ENCODE measurements at regions not wholly inside any gene's neighbourhood (a gene's known extent, or its start where the extent isn't known, plus 50 kb on each side); places are given as distances from the start of the nearest gene placed in this dataset.

DNA sequence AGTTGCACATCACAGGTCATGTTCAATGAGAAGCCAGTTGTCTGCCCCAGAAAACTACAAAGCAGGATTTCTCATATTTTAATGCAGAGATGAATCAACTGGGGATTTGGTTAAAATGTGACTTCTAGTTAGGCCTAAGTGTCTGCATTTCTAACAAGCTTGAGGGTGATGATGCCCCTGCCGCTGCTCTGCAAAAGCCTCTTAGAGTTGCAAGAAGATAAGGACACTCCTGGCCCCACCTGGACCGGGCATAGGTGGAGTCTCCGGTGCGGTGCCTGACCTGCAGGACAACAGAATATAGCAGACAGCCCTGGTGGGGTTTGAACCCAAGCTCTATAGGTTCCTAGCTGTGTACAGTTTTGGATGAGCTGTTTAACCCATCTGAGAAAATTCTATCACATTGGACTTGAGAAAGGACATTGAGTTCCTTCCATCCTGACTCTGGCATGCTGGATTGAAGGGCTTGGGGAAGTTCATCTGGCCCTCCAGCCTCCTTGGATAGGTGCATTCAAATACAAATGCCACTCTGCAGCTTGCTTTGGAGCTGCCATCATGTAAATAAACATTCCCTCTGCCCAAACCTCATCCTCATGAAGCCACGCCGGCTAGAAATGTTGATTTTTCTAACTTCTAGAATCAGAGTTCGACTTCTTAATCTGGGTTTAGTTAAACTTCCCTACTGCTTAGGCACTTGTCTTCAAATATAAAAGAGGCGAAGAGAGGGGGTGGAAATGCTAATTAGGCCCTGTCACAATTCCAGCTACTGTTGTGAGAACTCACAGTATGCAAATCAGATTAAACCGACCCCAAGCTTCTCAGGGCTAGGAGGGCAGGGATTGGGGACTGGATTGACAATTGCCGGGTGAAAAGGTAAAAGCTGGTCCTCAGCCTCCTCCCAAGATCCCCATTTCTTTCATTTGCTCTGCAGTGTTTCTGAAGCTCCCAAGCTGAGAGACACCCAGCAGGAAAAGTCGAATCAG is 1225.6 kb downstream of the VRK1 start:
- H4K20me1 ChIP-seq, result no peaks in the 10 kb centered on the region

DNA sequence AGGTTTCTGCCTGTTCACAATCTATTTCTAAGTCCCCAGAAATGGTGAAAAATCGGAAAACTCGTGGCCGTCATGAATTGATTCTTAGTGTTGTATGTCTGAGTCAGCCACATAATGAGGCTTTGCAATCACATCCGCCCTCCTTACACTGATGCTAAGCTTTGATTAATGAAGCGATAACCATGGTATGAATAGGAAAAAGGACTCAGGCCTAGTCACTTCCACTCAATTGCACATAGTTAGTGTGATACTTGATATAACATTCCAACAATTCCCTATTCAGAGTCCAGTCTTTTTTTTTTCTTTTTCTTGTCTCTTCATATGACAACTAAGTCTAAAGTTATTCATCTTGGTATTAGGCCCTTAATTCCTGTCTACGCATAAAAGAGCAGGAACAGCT is 1231.0 kb downstream of the VRK1 start:
- H3K9ac ChIP-seq, result no peak overlapping the region
- no peaks in the 10 kb centered on the region for H4K20me1 ChIP-seq
- H3K4me3 ChIP-seq, result no peak overlapping the region
- H3K27ac ChIP-seq, result no peak overlapping the region
- H3K36me3 ChIP-seq, result no peaks in the 10 kb centered on the region
- H3K4me2 ChIP-seq, result no peak overlapping the region
- H3K27me3 ChIP-seq, result no peaks in the 10 kb centered on the region
- H3K9me3 ChIP-seq, result peaks cover 11% of the 10 kb centered on the region
- no peaks in the 10 kb centered on the region for H3K4me1 ChIP-seq
- TF ChIP-seq Cebpa-rat (IDR thresholded peaks at IDR 0.05), result no peak

More for the DNA sequence above, 1225.6 kb downstream of the VRK1 start:
- Histone ChIP-seq H3K27me3 (no peaks in the 10 kb centered on the region), H3K4me2 (no peak overlapping the region), H3K9ac (no peak overlapping the region), H3K27ac (no peak overlapping the region), H3K9me3 (no peaks in the 10 kb centered on the region), H3K36me3 (no peaks in the 10 kb centered on the region), H3K4me1 (peaks cover 11% of the 10 kb centered on the region; the same call in 1 of the 2 replicates), H3K4me3 (no peak overlapping the region)
- no peak for TF ChIP-seq Cebpa-rat (IDR thresholded peaks at IDR 0.05)

DNA sequence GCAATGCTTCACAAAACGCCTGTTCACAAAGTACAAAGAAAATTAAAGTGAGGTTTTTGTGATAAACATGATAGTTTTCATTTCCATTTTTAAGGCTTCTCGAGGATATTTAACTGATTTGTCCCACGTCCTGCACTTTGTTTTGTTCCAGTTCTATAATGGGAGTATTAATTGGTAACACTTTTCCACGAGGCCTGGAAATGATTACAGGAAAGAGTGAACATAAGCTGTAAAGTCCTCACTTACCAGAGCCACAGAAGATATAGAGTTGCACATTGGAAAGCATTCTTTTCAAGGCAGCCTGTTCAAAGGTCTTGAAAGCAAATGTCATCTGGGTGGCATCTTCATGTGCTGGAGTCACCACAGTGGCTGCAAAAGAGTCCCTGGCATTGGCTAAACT is 1236.6 kb downstream of the BCL11B start:
- H3K27ac ChIP-seq, result no peak overlapping the region
- H3K4me1 ChIP-seq, result no peaks in the 10 kb centered on the region
- no peak overlapping the region for H3K4me2 ChIP-seq
- H3K9me3 ChIP-seq, result peaks cover 11% of the 10 kb centered on the region
- no peaks in the 10 kb centered on the region for H3K27me3 ChIP-seq
- no peak overlapping the region for H3K4me3 ChIP-seq
- H3K9ac ChIP-seq, result no peak overlapping the region
- H3K36me3 ChIP-seq, result no peaks in the 10 kb centered on the region
- H4K20me1 ChIP-seq, result no peaks in the 10 kb centered on the region
- TF ChIP-seq Cebpa-rat (IDR thresholded peaks at IDR 0.05), result no peak

DNA sequence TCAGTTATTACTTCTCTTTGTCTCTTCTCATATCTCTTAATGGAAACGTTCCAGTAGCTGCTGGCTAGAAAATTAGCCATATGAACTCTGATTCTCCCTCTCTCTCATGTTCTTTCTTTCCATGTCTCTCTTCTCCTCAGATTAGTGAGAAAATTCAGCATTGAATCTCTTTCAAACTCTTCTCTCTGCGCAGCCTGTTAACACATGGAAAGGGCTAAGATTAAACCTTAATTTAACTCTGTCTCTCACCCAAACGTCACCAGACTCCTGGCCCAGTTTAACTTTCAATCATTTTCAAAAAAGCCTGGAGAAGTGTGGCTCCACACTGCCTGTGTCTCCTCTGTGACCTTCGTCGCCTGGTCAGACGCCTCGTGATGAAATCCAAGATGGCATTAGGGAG is 1234.2 kb downstream of the BCL11B start:
- no peak for TF ChIP-seq Cebpa-rat (IDR thresholded peaks at IDR 0.05)
- Histone ChIP-seq H3K4me3 (no peak overlapping the region), H3K9ac (no peak overlapping the region), H3K27me3 (no peaks in the 10 kb centered on the region), H3K27ac (no peak overlapping the region), H3K9me3 (no peaks in the 10 kb centered on the region), H4K20me1 (no peaks in the 10 kb centered on the region), H3K36me3 (no peaks in the 10 kb centered on the region), H3K4me1 (0 out of 2 replicates have a peak, but pooled peaks cover 7% of the 10 kb centered on the region), H3K4me2 (no peak overlapping the region)

DNA sequence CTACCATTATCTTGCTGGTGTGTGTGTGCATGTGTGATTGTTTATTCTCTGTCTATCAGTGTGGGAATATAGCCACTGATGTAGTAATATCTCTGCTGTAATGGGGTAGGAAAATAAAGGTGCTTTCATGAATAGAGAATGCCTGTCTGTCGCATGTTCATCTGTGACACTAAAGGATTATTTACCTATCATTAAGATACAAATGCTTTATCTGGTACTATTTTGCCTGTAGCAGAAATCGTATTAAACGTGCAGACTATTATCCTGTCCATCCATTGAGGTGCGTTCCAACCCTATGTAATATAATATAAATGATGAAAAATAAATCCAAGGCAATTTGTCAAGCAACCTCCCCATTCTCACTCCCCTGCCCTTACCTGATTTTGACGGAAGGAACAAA is 1215.1 kb downstream of the BCL11B start:
- H3K4me1 ChIP-seq, result no peaks in the 10 kb centered on the region
- no peak overlapping the region for H3K27ac ChIP-seq

DNA sequence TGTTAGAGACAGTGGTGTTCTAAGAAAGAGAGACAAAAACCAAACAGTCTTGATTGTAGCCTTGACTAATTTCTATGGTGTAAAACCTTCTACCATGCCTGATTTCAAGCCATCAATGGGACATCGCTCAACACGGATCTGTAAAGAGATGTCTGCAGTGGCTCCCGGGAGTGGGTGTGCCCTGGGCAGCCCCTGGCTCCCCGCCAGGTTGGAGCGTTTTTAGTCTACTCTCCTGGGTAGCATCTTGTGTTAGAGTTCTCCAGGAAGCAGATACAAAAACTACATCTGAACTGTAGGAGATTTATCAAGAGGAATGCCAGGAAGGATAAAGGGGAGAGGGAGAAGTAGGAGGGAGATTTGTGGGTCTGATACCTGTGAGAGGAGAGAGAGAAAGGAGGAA is 1212.9 kb downstream of the BCL11B start:
- 0 out of 2 replicates have a peak, but pooled peaks cover 5% of the 10 kb centered on the region for H3K9me3 ChIP-seq
- TF ChIP-seq Cebpa-rat (IDR thresholded peaks at IDR 0.05), result no peak
- H3K9ac ChIP-seq, result no peak overlapping the region
- H3K4me3 ChIP-seq, result no peak overlapping the region
- H4K20me1 ChIP-seq, result no peaks in the 10 kb centered on the region
- H3K36me3 ChIP-seq, result no peaks in the 10 kb centered on the region
- H3K27me3 ChIP-seq, result no peaks in the 10 kb centered on the region
- no peak overlapping the region for H3K27ac ChIP-seq
- no peak overlapping the region for H3K4me2 ChIP-seq
- no peaks in the 10 kb centered on the region for H3K4me1 ChIP-seq

More for the DNA sequence above, 1215.1 kb downstream of the BCL11B start:
- Histone ChIP-seq H3K9me3 (no peaks in the 10 kb centered on the region), H3K4me2 (no peak overlapping the region), H3K36me3 (no peaks in the 10 kb centered on the region), H4K20me1 (no peaks in the 10 kb centered on the region), H3K4me3 (no peak overlapping the region), H3K27me3 (no peaks in the 10 kb centered on the region), H3K9ac (no peak overlapping the region)
- TF ChIP-seq Cebpa-rat (IDR thresholded peaks at IDR 0.05), result no peak

DNA sequence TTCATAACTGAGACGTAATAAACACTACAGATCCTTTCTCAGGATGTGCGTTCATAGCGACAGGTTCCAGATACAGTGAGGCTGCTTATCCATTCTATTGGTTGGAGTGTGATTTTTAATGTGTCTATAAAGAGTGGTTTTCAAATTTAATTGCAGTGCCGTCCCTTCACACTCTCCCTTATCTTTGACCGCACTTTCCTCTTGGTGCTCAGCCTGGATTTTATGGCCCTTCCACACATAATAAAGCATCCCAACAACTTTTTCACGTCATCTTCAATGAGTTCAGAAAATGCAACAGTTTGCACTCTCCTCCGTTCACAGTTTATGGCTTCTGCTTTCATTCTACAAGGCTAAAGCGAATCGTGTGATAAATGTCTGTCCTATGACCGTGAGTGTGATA is 1209.9 kb downstream of the BCL11B start:
- Histone ChIP-seq H3K27me3 (no peaks in the 10 kb centered on the region), H3K27ac (no peak overlapping the region), H3K4me1 (no peaks in the 10 kb centered on the region), H3K36me3 (no peaks in the 10 kb centered on the region), H4K20me1 (no peaks in the 10 kb centered on the region), H3K4me3 (no peak overlapping the region), H3K4me2 (no peak overlapping the region), H3K9me3 (0 out of 2 replicates have a peak, but pooled peaks cover 5% of the 10 kb centered on the region), H3K9ac (no peak overlapping the region)
- TF ChIP-seq Cebpa-rat (IDR thresholded peaks at IDR 0.05), result no peak

DNA sequence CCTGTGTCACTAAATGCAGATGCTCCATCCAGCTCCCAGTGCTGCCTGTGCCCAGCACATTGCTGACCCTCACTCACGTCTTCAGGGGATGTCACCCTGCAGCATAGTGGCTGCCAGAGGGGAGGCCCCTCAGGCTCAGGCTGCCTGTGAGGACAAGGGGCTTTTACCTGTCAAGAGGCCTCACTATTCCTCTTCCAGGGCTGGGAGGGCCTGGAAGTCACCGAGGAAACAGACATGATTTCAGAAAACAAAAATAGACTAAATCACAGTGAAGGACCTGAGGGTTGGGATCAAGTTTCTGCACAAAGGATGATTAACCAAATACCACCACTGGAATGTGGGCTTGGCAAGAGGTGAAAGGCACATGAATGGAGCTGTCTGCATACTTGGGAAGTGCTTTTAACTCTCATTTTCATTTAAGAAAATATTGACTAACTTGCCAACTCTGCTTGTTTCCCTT is 1202.3 kb downstream of the BCL11B start:
- no peak for TF ChIP-seq Cebpa-rat (IDR thresholded peaks at IDR 0.05)
- H3K9ac ChIP-seq, result no peak overlapping the region
- no peaks in the 10 kb centered on the region for H3K9me3 ChIP-seq
- H3K4me1 ChIP-seq, result no peaks in the 10 kb centered on the region
- no peak overlapping the region for H3K27ac ChIP-seq
- H3K4me3 ChIP-seq, result no peak overlapping the region
- no peaks in the 10 kb centered on the region for H4K20me1 ChIP-seq
- H3K4me2 ChIP-seq, result no peak overlapping the region
- H3K27me3 ChIP-seq, result no peaks in the 10 kb centered on the region
- H3K36me3 ChIP-seq, result no peaks in the 10 kb centered on the region

DNA sequence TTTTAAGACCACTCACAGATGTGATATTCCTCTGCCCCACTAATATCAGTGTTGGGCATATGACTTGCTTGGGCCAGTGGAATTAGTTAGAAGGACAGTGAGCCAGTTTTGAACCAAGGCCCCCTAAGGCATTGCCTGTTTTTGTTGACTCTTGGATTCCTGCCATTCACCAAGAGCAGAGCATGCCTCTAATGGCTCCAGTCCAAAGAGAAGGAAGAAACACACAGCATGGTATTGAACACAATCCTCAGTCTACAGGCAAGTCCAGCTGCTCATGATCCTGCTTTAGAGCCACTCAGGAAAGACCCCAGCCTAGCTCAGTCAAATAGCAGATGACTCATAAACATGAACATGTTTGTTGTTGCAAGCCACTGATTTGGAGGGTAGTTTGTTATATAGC is 1201.5 kb downstream of the BCL11B start:
- no peaks in the 10 kb centered on the region for H3K27me3 ChIP-seq
- H3K27ac ChIP-seq, result no peak overlapping the region
- no peak overlapping the region for H3K4me3 ChIP-seq
- no peaks in the 10 kb centered on the region for H3K36me3 ChIP-seq
- H3K9me3 ChIP-seq, result no peaks in the 10 kb centered on the region
- no peak overlapping the region for H3K9ac ChIP-seq
- no peaks in the 10 kb centered on the region for H4K20me1 ChIP-seq
- no peak for TF ChIP-seq Cebpa-rat (IDR thresholded peaks at IDR 0.05)
- no peak overlapping the region for H3K4me2 ChIP-seq
- no peaks in the 10 kb centered on the region for H3K4me1 ChIP-seq

DNA sequence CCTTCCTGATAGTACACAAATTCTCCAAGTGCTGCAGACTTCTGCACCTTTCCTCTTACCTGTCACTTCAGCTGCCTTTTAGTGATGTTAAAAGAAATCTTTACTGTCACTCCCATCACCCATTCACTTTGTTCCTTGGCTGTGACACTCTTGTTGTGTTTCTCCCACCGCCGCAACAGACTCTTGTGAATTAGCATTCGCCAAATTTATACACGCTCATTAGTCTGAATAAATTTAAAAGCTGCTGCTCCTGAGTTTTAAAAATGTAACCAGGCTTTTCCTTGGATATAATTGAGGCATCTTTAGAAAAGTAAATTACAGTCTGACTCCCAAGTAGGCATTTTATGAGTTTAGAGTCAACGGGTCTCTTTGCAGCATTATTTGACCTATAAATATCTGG is 1197.9 kb downstream of the BCL11B start:
- H3K27me3 ChIP-seq, result no peaks in the 10 kb centered on the region
- H3K27ac ChIP-seq, result no peak overlapping the region
- no peak overlapping the region for H3K4me3 ChIP-seq
- H3K36me3 ChIP-seq, result no peaks in the 10 kb centered on the region
- H3K4me2 ChIP-seq, result no peak overlapping the region
- no peaks in the 10 kb centered on the region for H3K4me1 ChIP-seq
- TF ChIP-seq Cebpa-rat (IDR thresholded peaks at IDR 0.05), result no peak
- H4K20me1 ChIP-seq, result no peaks in the 10 kb centered on the region
- no peaks in the 10 kb centered on the region for H3K9me3 ChIP-seq
- no peak overlapping the region for H3K9ac ChIP-seq

Data from BLaER1 (cell line).